Stimulated activated naive B cell treated with anti-CD40 and anti-IgM and Interleukin-4, amounts not matched to agents 10 μg/mL and 1 μg/mL and 100 μg/mL, for 72 hours (primary cell): ENCODE measurements at regions not wholly inside any gene's neighbourhood (a gene's known extent, or its start where the extent isn't known, plus 50 kb on each side); places are given as distances from the start of the nearest gene placed in this dataset.

ENCODE experiments used
- ATAC-seq, 2 donors: fragments of 150-1000 bp; cut with Tn5 transposase; replicated peaks; 2 replicates each; pipeline ENCODE4 v1.10.0; 2021; ENCODE audit warnings: moderate library complexity in 1 of 2
- DNase-seq: peaks from one replicate; pipeline ENCODE4 v3.0.0; 2021
- H3K27ac Mint-ChIP-seq: one replicate; pipeline ENCODE4 v1.8.0; 2022; ENCODE audit warnings: mild to moderate bottlenecking, mixed read lengths
- H3K27me3 Mint-ChIP-seq, 2 donors: one replicate each; pipeline ENCODE4 v1.8.0; 2022; ENCODE audit warnings: mixed read lengths in 2 of 2
- H3K36me3 Mint-ChIP-seq, 2 donors: one replicate each; pipeline ENCODE4 v1.8.0; 2022; ENCODE audit warnings: mixed read lengths in 2 of 2, mild to moderate bottlenecking in 1 of 2
- H3K4me1 Mint-ChIP-seq, 2 donors: one replicate each; pipeline ENCODE4 v1.8.0; 2022; ENCODE audit warnings: mixed read lengths in 2 of 2, mild to moderate bottlenecking in 1 of 2
- H3K4me3 Mint-ChIP-seq, 2 donors: one replicate each; pipeline ENCODE4 v1.8.0; 2022; ENCODE audit warnings: mild to moderate bottlenecking in 2 of 2, mixed read lengths in 2 of 2, moderate library complexity in 1 of 2
- H3K9me3 Mint-ChIP-seq, 2 donors: one replicate each; pipeline ENCODE4 v1.8.0; 2022; ENCODE audit warnings: mixed read lengths in 2 of 2, mild to moderate bottlenecking in 1 of 2

GRCh38 chr1:110778821-110779220 lies 94.1 kb upstream of the CD53 start:
- peaks cover 0 to 5% of the 10 kb centered on the region in 2 donors for H3K27me3 Mint-ChIP-seq
- H3K9me3 Mint-ChIP-seq, result no peaks in the 10 kb centered on the region
- H3K27ac Mint-ChIP-seq, result no peak overlapping the region
- peaks cover 13 to 16% of the 10 kb centered on the region in 2 donors for H3K4me1 Mint-ChIP-seq
- H3K36me3 Mint-ChIP-seq, result no peaks in the 10 kb centered on the region
- no peak overlapping the region for H3K4me3 Mint-ChIP-seq
- ATAC-seq (no peak), DNase-seq (no peak)

GRCh38 chr1:110777228-110777627 lies 95.7 kb upstream of the CD53 start:
- Mint-ChIP-seq H3K4me1 (peaks cover 8 to 15% of the 10 kb centered on the region in 2 donors), H3K27me3 (peaks cover 0 to 5% of the 10 kb centered on the region in 2 donors), H3K36me3 (no peaks in the 10 kb centered on the region), H3K9me3 (no peaks in the 10 kb centered on the region), H3K4me3 (no peak overlapping the region), H3K27ac (no peak overlapping the region)
- ATAC-seq, result no peak
- DNase-seq, result no peak

- DNase-seq, result no peak
- Mint-ChIP-seq H3K4me3 (no peak overlapping the region), H3K4me1 (peaks cover 3 to 9% of the 10 kb centered on the region in 2 donors), H3K27ac (no peak overlapping the region), H3K9me3 (no peaks in the 10 kb centered on the region), H3K36me3 (no peaks in the 10 kb centered on the region), H3K27me3 (peaks cover 1 to 5% of the 10 kb centered on the region in 2 donors)
- no peak for ATAC-seq
Measured at GRCh38 chr1:110774398-110774797, 98.5 kb upstream of the CD53 start.

- H3K27ac Mint-ChIP-seq, result no peak overlapping the region
- H3K36me3 Mint-ChIP-seq, result no peaks in the 10 kb centered on the region
- DNase-seq, result no peak
- H3K4me1 Mint-ChIP-seq, result peaks cover 3 to 9% of the 10 kb centered on the region in 2 donors
- no peak overlapping the region for H3K4me3 Mint-ChIP-seq
- no peak for ATAC-seq
- H3K9me3 Mint-ChIP-seq, result no peaks in the 10 kb centered on the region
- peaks cover 4 to 5% of the 10 kb centered on the region in 2 donors for H3K27me3 Mint-ChIP-seq
Measured at GRCh38 chr1:110773813-110774212, 99.1 kb upstream of the KCNA3 start.

GRCh38 chr1:110771245-110772022 lies 96.7 kb upstream of the KCNA3 start:
- Mint-ChIP-seq H3K27me3 (peaks cover 9 to 13% of the 10 kb centered on the region in 2 donors), H3K9me3 (no peaks in the 10 kb centered on the region), H3K4me1 (peaks cover 3 to 9% of the 10 kb centered on the region in 2 donors), H3K4me3 (no peak overlapping the region), H3K27ac (no peak overlapping the region), H3K36me3 (no peaks in the 10 kb centered on the region)
- ATAC-seq (no peak), DNase-seq (no peak)

GRCh38 chr1:110770832-110771231 lies 96.1 kb upstream of the KCNA3 start:
- no peak overlapping the region for H3K27ac Mint-ChIP-seq
- ATAC-seq (no peak), DNase-seq (no peak)
- H3K27me3 Mint-ChIP-seq, result peaks cover 9% of the 10 kb centered on the region in 2 donors
- H3K4me1 Mint-ChIP-seq, result peaks cover 3 to 11% of the 10 kb centered on the region in 2 donors
- H3K4me3 Mint-ChIP-seq, result no peak overlapping the region
- H3K36me3 Mint-ChIP-seq, result no peaks in the 10 kb centered on the region
- no peaks in the 10 kb centered on the region for H3K9me3 Mint-ChIP-seq

- Mint-ChIP-seq H3K27me3 (peaks cover 9% of the 10 kb centered on the region in 2 donors), H3K27ac (no peak overlapping the region), H3K4me3 (no peak overlapping the region), H3K36me3 (no peaks in the 10 kb centered on the region), H3K9me3 (no peaks in the 10 kb centered on the region), H3K4me1 (peaks cover 3 to 25% of the 10 kb centered on the region in 2 donors)
- DNase-seq (no peak), ATAC-seq (no peak)
Measured at GRCh38 chr1:110768605-110769004, 93.9 kb upstream of the KCNA3 start.

GRCh38 chr1:110766336-110766647 lies 91.6 kb upstream of the KCNA3 start:
- ATAC-seq (no peak), DNase-seq (no peak)
- Mint-ChIP-seq H3K4me1 (peaks cover 0 to 16% of the 10 kb centered on the region in 2 donors), H3K27me3 (peaks cover 16 to 23% of the 10 kb centered on the region in 2 donors), H3K4me3 (no peak overlapping the region), H3K9me3 (no peaks in the 10 kb centered on the region), H3K27ac (no peak overlapping the region), H3K36me3 (no peaks in the 10 kb centered on the region)

- DNase-seq (no peak), ATAC-seq (peak; percentile 65 to 68)
- Mint-ChIP-seq H3K9me3 (no peaks in the 10 kb centered on the region), H3K4me3 (peak overlapping the region in 1 of 2 donors; percentile 41), H3K36me3 (no peaks in the 10 kb centered on the region), H3K27ac (no peak overlapping the region), H3K27me3 (peaks cover 21 to 28% of the 10 kb centered on the region in 2 donors), H3K4me1 (peaks cover 0 to 16% of the 10 kb centered on the region in 2 donors)
Measured at GRCh38 chr1:110765640-110766335, 91.0 kb upstream of the KCNA3 start.

GRCh38 chr1:110763149-110763548 lies 88.4 kb upstream of the KCNA3 start:
- DNase-seq (no peak), ATAC-seq (no peak)
- H3K27ac Mint-ChIP-seq, result no peak overlapping the region
- H3K4me3 Mint-ChIP-seq, result no peak overlapping the region
- H3K27me3 Mint-ChIP-seq, result peaks cover 26 to 33% of the 10 kb centered on the region in 2 donors
- H3K36me3 Mint-ChIP-seq, result no peaks in the 10 kb centered on the region
- peaks cover 0 to 16% of the 10 kb centered on the region in 2 donors for H3K4me1 Mint-ChIP-seq
- no peaks in the 10 kb centered on the region for H3K9me3 Mint-ChIP-seq

- no peak overlapping the region for H3K27ac Mint-ChIP-seq
- peaks cover 0 to 10% of the 10 kb centered on the region in 2 donors for H3K4me1 Mint-ChIP-seq
- peaks cover 23 to 38% of the 10 kb centered on the region in 2 donors for H3K27me3 Mint-ChIP-seq
- ATAC-seq (no peak), DNase-seq (no peak)
- no peaks in the 10 kb centered on the region for H3K36me3 Mint-ChIP-seq
- H3K4me3 Mint-ChIP-seq, result no peak overlapping the region
- H3K9me3 Mint-ChIP-seq, result no peaks in the 10 kb centered on the region
Measured at GRCh38 chr1:110760321-110760720, 85.6 kb upstream of the KCNA3 start.

GRCh38 chr1:110756506-110756905 lies 81.8 kb upstream of the KCNA3 start:
- H3K27ac Mint-ChIP-seq, result no peak overlapping the region
- peaks cover 2 to 6% of the 10 kb centered on the region in 2 donors for H3K4me1 Mint-ChIP-seq
- no peaks in the 10 kb centered on the region for H3K36me3 Mint-ChIP-seq
- no peaks in the 10 kb centered on the region for H3K9me3 Mint-ChIP-seq
- H3K4me3 Mint-ChIP-seq, result no peak overlapping the region
- DNase-seq, result no peak
- ATAC-seq, result no peak
- H3K27me3 Mint-ChIP-seq, result peaks cover 24 to 35% of the 10 kb centered on the region in 2 donors

GRCh38 chr1:110752941-110753725 lies 78.4 kb upstream of the KCNA3 start:
- ATAC-seq (no peak), DNase-seq (no peak)
- H3K4me1 Mint-ChIP-seq, result peaks cover 2 to 6% of the 10 kb centered on the region in 2 donors
- H3K27me3 Mint-ChIP-seq, result peaks cover 25 to 40% of the 10 kb centered on the region in 2 donors
- H3K27ac Mint-ChIP-seq, result no peak overlapping the region
- H3K36me3 Mint-ChIP-seq, result no peaks in the 10 kb centered on the region
- no peaks in the 10 kb centered on the region for H3K9me3 Mint-ChIP-seq
- no peak overlapping the region for H3K4me3 Mint-ChIP-seq

GRCh38 chr1:110750562-110750961 lies 75.8 kb upstream of the KCNA3 start:
- H3K36me3 Mint-ChIP-seq, result no peaks in the 10 kb centered on the region
- H3K27me3 Mint-ChIP-seq, result peaks cover 23 to 40% of the 10 kb centered on the region in 2 donors
- ATAC-seq, result no peak
- H3K4me1 Mint-ChIP-seq, result peaks cover 4 to 6% of the 10 kb centered on the region in 2 donors
- no peak for DNase-seq
- no peaks in the 10 kb centered on the region for H3K9me3 Mint-ChIP-seq
- no peak overlapping the region for H3K4me3 Mint-ChIP-seq
- H3K27ac Mint-ChIP-seq, result no peak overlapping the region
